Heart left ventricle (tissue), 13 donors: ENCODE measurements at regions not wholly inside any gene's neighbourhood (a gene's known extent, or its start where the extent isn't known, plus 50 kb on each side); places are given as distances from the start of the nearest gene placed in this dataset.

Experiments used
- CTCF ChIP-seq, 12 donors: fragments of 200-600 bp; sonication (generic) in 4 of 12; IDR thresholded peaks; one replicate each; pipeline versions ENCODE4 v1.5.0 to v1.8.0; 2018 to 2022; ENCODE audit warnings: antibody characterized with exemption in 12 of 12, mild to moderate bottlenecking in 5 of 12
- POLR2A ChIP-seq, 2 donors: fragments of 450-650 bp; IDR thresholded peaks; one replicate each; pipeline ENCODE4 v1.6.1; 2017; ENCODE audit warnings: antibody characterized with exemption in 2 of 2, mild to moderate bottlenecking in 2 of 2, moderate library complexity in 2 of 2
- donor health status: ischemic (EF 13 %, LVEDD 7.1; RV severe dilation, severe dysfunction).
- donor health status: DM: no; HTN: yes; CAD: no.
- donor health status: DM: no; HTN: no; CAD: no.
- donor health status: ischemic (EF 25% LVEDD 6.9; RV normal size, moderate dysfunction).
- donor health status: ischemic (EF 25% LVEDD 5.7; RV mildly dilated, moderate dysfunction).
- donor health status: ischemic (EF 35%, LVEDD 5.7; RV mildly dilated, moderate dysfunction).
- donor health status: nonischemic (EF 11% LVEDD 7.7; RV severe dilation, severe dysfunction).
- donor health status: DM: yes; HTN: yes; CAD: no.
- donor health status: PGD.
- donor health status: ischemic (EF 29% LVEDD 5.4; RV normal size, mild dysfunction).
- donor health status: nonischemic (EF 23%, LVEDD 6.1; RV moderate dilation, normal function).

GRCh38 chr13:76672420-76672819, 213.8 kb downstream of the KCTD12 start:
- TF ChIP-seq CTCF (IDR thresholded peaks at IDR 0.05) (no peak), POLR2A (IDR thresholded peaks at IDR 0.05) (no peak)
